Activated CD4-positive, alpha-beta memory T cell treated with anti-CD3 and anti-CD28 coated beads for 36 hours (primary cell): ENCODE measurements at regions not wholly inside any gene's neighbourhood (a gene's known extent, or its start where the extent isn't known, plus 50 kb on each side); places are given as distances from the start of the nearest gene placed in this dataset.

Experiments used
- CTCF ChIA-PET: fragments of 350-600 bp; sonication (Branson Sonifier 250); formaldehyde crosslinking; loops from one replicate; lab custom pipeline; 2021; ENCODE audit warnings: antibody characterized with exemption, inconsistent platforms; lab: Charles Lee
- POLR2A ChIA-PET: fragments of 350-600 bp; sonication (Branson Sonifier 250); formaldehyde crosslinking; loops from one replicate; lab custom pipeline; 2021; ENCODE audit warnings: antibody characterized with exemption; lab: Charles Lee
- DNase-seq: peaks from one replicate; pipeline ENCODE4 v3.0.0-alpha.2; 2020
- H3K27ac Mint-ChIP-seq: one replicate; pipeline ENCODE4 v1.8.0; 2021; ENCODE audit warnings: mixed read lengths
- H3K27me3 Mint-ChIP-seq: one replicate; pipeline ENCODE4 v1.8.0; 2021; ENCODE audit warnings: mixed read lengths
- H3K36me3 Mint-ChIP-seq: one replicate; pipeline ENCODE4 v1.8.0; 2021; ENCODE audit warnings: mixed read lengths
- H3K4me1 Mint-ChIP-seq: one replicate; pipeline ENCODE4 v1.8.0; 2021; ENCODE audit warnings: low read depth, mixed read lengths
- H3K4me3 Mint-ChIP-seq: one replicate; pipeline ENCODE4 v1.8.0; 2021; ENCODE audit warnings: mild to moderate bottlenecking, mixed read lengths
- H3K9me3 Mint-ChIP-seq: one replicate; pipeline ENCODE4 v1.8.0; 2021; ENCODE audit warnings: mixed read lengths
- intact Hi-C: fragments of 100-400 bp; cut with micrococcal nuclease; formaldehyde crosslinking; loops from one replicate; pipeline ENCODE4 v1.15.1; 2023

GRCh38 chr11:110984147-110984546, 261.4 kb upstream of the POU2AF2 start:
- peaks cover 5% of the 10 kb centered on the region for H3K9me3 Mint-ChIP-seq
- ChIA-PET CTCF (no interaction called here), POLR2A (no interaction called here)
- H3K36me3 Mint-ChIP-seq = no peaks in the 10 kb centered on the region
- no peak for DNase-seq
- H3K4me1 Mint-ChIP-seq = no peaks in the 10 kb centered on the region
- intact Hi-C loops = no loop called here
- no peaks in the 10 kb centered on the region for H3K27me3 Mint-ChIP-seq
- no peak overlapping the region for H3K27ac Mint-ChIP-seq
- H3K4me3 Mint-ChIP-seq = no peak overlapping the region

GRCh38 chr11:110982214-110982613, 263.3 kb upstream of the POU2AF2 start:
- H3K36me3 Mint-ChIP-seq = no peaks in the 10 kb centered on the region
- H3K4me3 Mint-ChIP-seq = no peak overlapping the region
- no peaks in the 10 kb centered on the region for H3K27me3 Mint-ChIP-seq
- ChIA-PET CTCF (no interaction called here), POLR2A (no interaction called here)
- H3K27ac Mint-ChIP-seq = no peak overlapping the region
- peaks cover 5% of the 10 kb centered on the region for H3K9me3 Mint-ChIP-seq
- H3K4me1 Mint-ChIP-seq = no peaks in the 10 kb centered on the region
- no peak for DNase-seq
- intact Hi-C loops = no loop called here

- no peak overlapping the region for H3K4me3 Mint-ChIP-seq
- POLR2A ChIA-PET = no interaction called here
Observed at GRCh38 chr11:110979696-110980095, 265.8 kb upstream of the POU2AF2 start.

GRCh38 chr11:110977661-110978060, 265.4 kb upstream of the ARHGAP20 start:
- peaks cover 5% of the 10 kb centered on the region for H3K9me3 Mint-ChIP-seq
- ChIA-PET POLR2A (no interaction called here), CTCF (no interaction called here)
- H3K4me3 Mint-ChIP-seq = no peak overlapping the region
- H3K27ac Mint-ChIP-seq = no peak overlapping the region
- intact Hi-C loops = no loop called here
- DNase-seq = no peak
- H3K4me1 Mint-ChIP-seq = no peaks in the 10 kb centered on the region
- H3K27me3 Mint-ChIP-seq = no peaks in the 10 kb centered on the region
- H3K36me3 Mint-ChIP-seq = no peaks in the 10 kb centered on the region

More at GRCh38 chr11:110979696-110980095, 265.8 kb upstream of the POU2AF2 start:
- intact Hi-C loops = no loop called here
- no peak for DNase-seq
- H3K27me3 Mint-ChIP-seq = no peaks in the 10 kb centered on the region
- H3K27ac Mint-ChIP-seq = no peak overlapping the region
- CTCF ChIA-PET = no interaction called here
- peaks cover 5% of the 10 kb centered on the region for H3K9me3 Mint-ChIP-seq
- H3K36me3 Mint-ChIP-seq = no peaks in the 10 kb centered on the region
- H3K4me1 Mint-ChIP-seq = no peaks in the 10 kb centered on the region

GRCh38 chr11:110974731-110975130, 262.5 kb upstream of the ARHGAP20 start:
- Mint-ChIP-seq H3K27ac (no peak overlapping the region), H3K9me3 (peaks cover 5% of the 10 kb centered on the region), H3K27me3 (peaks cover 2% of the 10 kb centered on the region), H3K4me3 (no peak overlapping the region), H3K4me1 (no peaks in the 10 kb centered on the region), H3K36me3 (no peaks in the 10 kb centered on the region)
- no peak for DNase-seq
- POLR2A ChIA-PET = no interaction called here
- CTCF ChIA-PET = no interaction called here
- intact Hi-C loops = no loop called here

GRCh38 chr11:110973401-110973980, 261.3 kb upstream of the ARHGAP20 start:
- POLR2A ChIA-PET = no interaction called here
- DNase-seq = no peak
- Mint-ChIP-seq H3K27me3 (peaks cover 7% of the 10 kb centered on the region), H3K4me3 (no peak overlapping the region), H3K36me3 (no peaks in the 10 kb centered on the region), H3K9me3 (no peaks in the 10 kb centered on the region), H3K4me1 (no peaks in the 10 kb centered on the region), H3K27ac (no peak overlapping the region)
- intact Hi-C loops = no loop called here
- CTCF ChIA-PET = no interaction called here

- CTCF ChIA-PET = no interaction called here
- Mint-ChIP-seq H3K4me1 (no peaks in the 10 kb centered on the region), H3K4me3 (no peak overlapping the region)
Observed at GRCh38 chr11:110972640-110973039, 260.4 kb upstream of the ARHGAP20 start.

GRCh38 chr11:110972106-110972505, 259.9 kb upstream of the ARHGAP20 start:
- CTCF ChIA-PET = no interaction called here

More at GRCh38 chr11:110972640-110973039, 260.4 kb upstream of the ARHGAP20 start:
- DNase-seq = no peak
- POLR2A ChIA-PET = no interaction called here
- H3K27ac Mint-ChIP-seq = no peak overlapping the region
- H3K9me3 Mint-ChIP-seq = no peaks in the 10 kb centered on the region
- no peaks in the 10 kb centered on the region for H3K36me3 Mint-ChIP-seq
- peaks cover 7% of the 10 kb centered on the region for H3K27me3 Mint-ChIP-seq
- intact Hi-C loops = no loop called here

GRCh38 chr11:110971140-110971539, 258.9 kb upstream of the ARHGAP20 start:
- H3K9me3 Mint-ChIP-seq = no peaks in the 10 kb centered on the region
- no peak overlapping the region for H3K4me3 Mint-ChIP-seq
- no peak for DNase-seq
- no peaks in the 10 kb centered on the region for H3K36me3 Mint-ChIP-seq
- intact Hi-C loops = no loop called here
- CTCF ChIA-PET = no interaction called here
- H3K27ac Mint-ChIP-seq = no peak overlapping the region
- peaks cover 7% of the 10 kb centered on the region for H3K27me3 Mint-ChIP-seq
- no peaks in the 10 kb centered on the region for H3K4me1 Mint-ChIP-seq
- POLR2A ChIA-PET = no interaction called here

More at GRCh38 chr11:110972106-110972505, 259.9 kb upstream of the ARHGAP20 start:
- intact Hi-C loops = no loop called here
- H3K4me3 Mint-ChIP-seq = no peak overlapping the region
- H3K36me3 Mint-ChIP-seq = no peaks in the 10 kb centered on the region
- POLR2A ChIA-PET = no interaction called here
- H3K4me1 Mint-ChIP-seq = no peaks in the 10 kb centered on the region
- peaks cover 7% of the 10 kb centered on the region for H3K27me3 Mint-ChIP-seq
- H3K27ac Mint-ChIP-seq = no peak overlapping the region
- no peaks in the 10 kb centered on the region for H3K9me3 Mint-ChIP-seq
- no peak for DNase-seq

- peaks cover 9% of the 10 kb centered on the region for H3K27me3 Mint-ChIP-seq
- no peaks in the 10 kb centered on the region for H3K9me3 Mint-ChIP-seq
- CTCF ChIA-PET = no interaction called here
- H3K27ac Mint-ChIP-seq = no peak overlapping the region
- H3K4me3 Mint-ChIP-seq = no peak overlapping the region
- no peaks in the 10 kb centered on the region for H3K4me1 Mint-ChIP-seq
- no peaks in the 10 kb centered on the region for H3K36me3 Mint-ChIP-seq
- intact Hi-C loops = no loop called here
- no peak for DNase-seq
- POLR2A ChIA-PET = no interaction called here
Observed at GRCh38 chr11:110968348-110969062, 256.3 kb upstream of the ARHGAP20 start.

GRCh38 chr11:110966131-110966530, 253.9 kb upstream of the ARHGAP20 start:
- Mint-ChIP-seq H3K36me3 (no peaks in the 10 kb centered on the region), H3K4me1 (no peaks in the 10 kb centered on the region), H3K27me3 (peaks cover 9% of the 10 kb centered on the region), H3K9me3 (no peaks in the 10 kb centered on the region), H3K27ac (no peak overlapping the region), H3K4me3 (no peak overlapping the region)
- DNase-seq = no peak
- ChIA-PET POLR2A (no interaction called here), CTCF (no interaction called here)
- intact Hi-C loops = no loop called here

GRCh38 chr11:110962921-110963320, 250.7 kb upstream of the ARHGAP20 start:
- Mint-ChIP-seq H3K4me3 (no peak overlapping the region), H3K4me1 (no peaks in the 10 kb centered on the region), H3K27me3 (peaks cover 3% of the 10 kb centered on the region), H3K36me3 (no peaks in the 10 kb centered on the region), H3K9me3 (no peaks in the 10 kb centered on the region), H3K27ac (no peak overlapping the region)
- no peak for DNase-seq
- intact Hi-C loops = no loop called here
- POLR2A ChIA-PET = no interaction called here
- CTCF ChIA-PET = no interaction called here

- Mint-ChIP-seq H3K4me3 (no peak overlapping the region), H3K36me3 (no peaks in the 10 kb centered on the region), H3K4me1 (no peaks in the 10 kb centered on the region), H3K9me3 (no peaks in the 10 kb centered on the region), H3K27ac (no peak overlapping the region), H3K27me3 (peaks cover 3% of the 10 kb centered on the region)
- CTCF ChIA-PET = no interaction called here
- intact Hi-C loops = no loop called here
- POLR2A ChIA-PET = no interaction called here
- DNase-seq = no peak
Observed at GRCh38 chr11:110960167-110960566, 247.9 kb upstream of the ARHGAP20 start.
